Gastroesophageal sphincter (tissue), 3 donors: ENCODE measurements at regions not wholly inside any gene's neighbourhood (a gene's known extent, or its start where the extent isn't known, plus 50 kb on each side); places are given as distances from the start of the nearest gene placed in this dataset.

ENCODE experiments used
- POLR2A ChIP-seq, 2 donors: fragments of 450-650 bp; IDR thresholded peaks; one replicate each; pipeline ENCODE4 v1.6.1; 2017; ENCODE audit warnings: antibody characterized with exemption in 2 of 2, mild to moderate bottlenecking in 2 of 2, moderate library complexity in 1 of 2
- POLR2AphosphoS5 ChIP-seq: sonication (generic); formaldehyde crosslinking; IDR thresholded peaks from one replicate; pipeline ENCODE4 v1.6.1; 2017; ENCODE audit warnings: antibody characterized with exemption
- TF ChIP-seq, protein P1 (sequence below), 4 experiments: fragments of 200-600 bp in 2 of 4; fragments of 450-650 bp in 2 of 4; sonication (generic) in 1 of 4; IDR thresholded peaks; one replicate each; pipeline ENCODE4 v1.5.1; 2017 to 2019; ENCODE audit warnings: antibody characterized with exemption in 4 of 4, mild to moderate bottlenecking in 2 of 4, moderate library complexity in 2 of 4

DNA sequence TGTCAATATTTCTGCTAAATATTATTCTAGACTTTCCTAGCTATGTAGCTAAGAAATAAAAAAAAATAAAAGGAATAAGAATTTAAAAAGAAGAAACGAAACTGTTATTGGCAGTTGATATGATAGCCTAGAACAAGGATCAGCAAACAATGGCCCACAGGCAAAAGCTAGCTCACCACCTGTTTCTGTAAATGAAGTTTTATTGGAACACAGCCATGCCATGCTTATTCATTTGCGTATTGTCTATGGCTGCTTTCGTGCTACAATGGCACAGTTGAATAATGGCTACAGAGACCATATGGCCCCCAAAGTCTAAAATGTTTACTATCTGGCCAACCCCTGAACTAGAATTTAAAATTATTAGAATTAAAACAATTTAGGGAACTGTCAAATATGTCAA lies 952.6 kb upstream of the MAP3K7 start:
- TF ChIP-seq POLR2AphosphoS5 (no peak), POLR2A (IDR thresholded peaks at IDR 0.05) (no peak)
- TF ChIP-seq, protein P1, sequence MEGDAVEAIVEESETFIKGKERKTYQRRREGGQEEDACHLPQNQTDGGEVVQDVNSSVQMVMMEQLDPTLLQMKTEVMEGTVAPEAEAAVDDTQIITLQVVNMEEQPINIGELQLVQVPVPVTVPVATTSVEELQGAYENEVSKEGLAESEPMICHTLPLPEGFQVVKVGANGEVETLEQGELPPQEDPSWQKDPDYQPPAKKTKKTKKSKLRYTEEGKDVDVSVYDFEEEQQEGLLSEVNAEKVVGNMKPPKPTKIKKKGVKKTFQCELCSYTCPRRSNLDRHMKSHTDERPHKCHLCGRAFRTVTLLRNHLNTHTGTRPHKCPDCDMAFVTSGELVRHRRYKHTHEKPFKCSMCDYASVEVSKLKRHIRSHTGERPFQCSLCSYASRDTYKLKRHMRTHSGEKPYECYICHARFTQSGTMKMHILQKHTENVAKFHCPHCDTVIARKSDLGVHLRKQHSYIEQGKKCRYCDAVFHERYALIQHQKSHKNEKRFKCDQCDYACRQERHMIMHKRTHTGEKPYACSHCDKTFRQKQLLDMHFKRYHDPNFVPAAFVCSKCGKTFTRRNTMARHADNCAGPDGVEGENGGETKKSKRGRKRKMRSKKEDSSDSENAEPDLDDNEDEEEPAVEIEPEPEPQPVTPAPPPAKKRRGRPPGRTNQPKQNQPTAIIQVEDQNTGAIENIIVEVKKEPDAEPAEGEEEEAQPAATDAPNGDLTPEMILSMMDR (IDR thresholded peaks at IDR 0.05): no peak
